Trophoblast cell (in vitro differentiated cells and primary cell): ENCODE measurements at regions not wholly inside any gene's neighbourhood (a gene's known extent, or its start where the extent isn't known, plus 50 kb on each side); places are given as distances from the start of the nearest gene placed in this dataset.

ENCODE experiments used
- DNase-seq, 2 donors: peaks; one replicate each; pipeline ENCODE4 v3.0.0-alpha.2; 2016
- H2AFZ ChIP-seq: 2 replicates; pipeline ENCODE4 v1.6.1; 2013; ENCODE audit warnings: low read length, moderate library complexity, mild to moderate bottlenecking; ENCODE audit not compliant: insufficient read depth, poor library complexity
- H2AK5ac ChIP-seq: 2 replicates; pipeline ENCODE4 v1.6.1; 2013; ENCODE audit warnings: mild to moderate bottlenecking, low read length
- H2BK120ac ChIP-seq: 2 replicates; pipeline ENCODE4 v1.6.1; 2013; ENCODE audit warnings: low read length, mild to moderate bottlenecking, moderate library complexity; ENCODE audit not compliant: insufficient read depth, poor library complexity
- H2BK12ac ChIP-seq: 2 replicates; pipeline ENCODE4 v1.6.1; 2013; ENCODE audit warnings: mild to moderate bottlenecking, low read length, moderate library complexity
- H2BK5ac ChIP-seq: 2 replicates; pipeline ENCODE4 v1.6.1; 2013; ENCODE audit warnings: low read length, low read depth, moderate library complexity, mild to moderate bottlenecking; ENCODE audit not compliant: poor library complexity
- H3K14ac ChIP-seq: 2 replicates; pipeline ENCODE4 v1.6.1; 2013; ENCODE audit warnings: mild to moderate bottlenecking, low read length
- H3K18ac ChIP-seq: 2 replicates; pipeline ENCODE4 v1.6.1; 2013; ENCODE audit warnings: mild to moderate bottlenecking, low read length
- H3K23ac ChIP-seq: 2 replicates; pipeline ENCODE4 v1.6.1; 2013; ENCODE audit warnings: low read length
- H3K27ac ChIP-seq: 2 replicates; pipeline ENCODE4 v1.5.1; 2013; ENCODE audit warnings: low read depth, mild to moderate bottlenecking, inconsistent platforms, low read length, moderate library complexity
- H3K27me3 ChIP-seq: 2 replicates; pipeline ENCODE4 v1.6.1; 2013; ENCODE audit warnings: inconsistent platforms, mild to moderate bottlenecking, low read length, moderate library complexity; ENCODE audit not compliant: insufficient read depth
- H3K36me3 ChIP-seq, 2 experiments: 1 replicate in 1 of 2; 2 replicates in 1 of 2; pipeline ENCODE4 v1.6.1; 2013; ENCODE audit warnings: low read length in 2 of 2, mild to moderate bottlenecking in 2 of 2, moderate library complexity in 1 of 2; ENCODE audit not compliant: insufficient read depth in 2 of 2, control insufficient read depth in 1 of 2
- H3K4ac ChIP-seq: 2 replicates; pipeline ENCODE4 v1.6.1; 2013; ENCODE audit warnings: low read depth, mild to moderate bottlenecking, low read length, moderate library complexity
- H3K4me1 ChIP-seq, 2 experiments: 1 replicate in 1 of 2; 2 replicates in 1 of 2; pipeline ENCODE4 v1.6.1; 2013; ENCODE audit warnings: low read length in 2 of 2, mild to moderate bottlenecking in 2 of 2, moderate library complexity in 1 of 2; ENCODE audit not compliant: insufficient read depth in 2 of 2, control insufficient read depth in 1 of 2
- H3K4me2 ChIP-seq: 2 replicates; pipeline ENCODE4 v1.6.1; 2013; ENCODE audit warnings: inconsistent platforms, mild to moderate bottlenecking, low read length, moderate library complexity
- H3K4me3 ChIP-seq: 2 replicates; pipeline ENCODE4 v1.5.1; 2013; ENCODE audit warnings: mild to moderate bottlenecking, low read depth, low read length, inconsistent platforms
- H3K79me1 ChIP-seq: one replicate; pipeline ENCODE4 v1.6.1; 2013; ENCODE audit warnings: low read length
- H3K79me2 ChIP-seq: 2 replicates; pipeline ENCODE4 v1.6.1; 2013; ENCODE audit warnings: low read length, mild to moderate bottlenecking; ENCODE audit not compliant: control insufficient read depth, insufficient read depth, poor library complexity
- H3K9ac ChIP-seq: 2 replicates; pipeline ENCODE4 v1.6.1; 2013; ENCODE audit warnings: mild to moderate bottlenecking, low read length
- H3K9me3 ChIP-seq: 2 replicates; pipeline ENCODE4 v1.6.1; 2013; ENCODE audit warnings: low read depth, mild to moderate bottlenecking, control low read depth, inconsistent platforms, low read length; ENCODE audit not compliant: insufficient read depth
- H4K12ac ChIP-seq: 2 replicates; pipeline ENCODE4 v1.6.1; 2013; ENCODE audit warnings: low read depth, mild to moderate bottlenecking, low read length, moderate library complexity
- H4K8ac ChIP-seq: 2 replicates; pipeline ENCODE4 v1.6.1; 2013; ENCODE audit warnings: low read depth, mild to moderate bottlenecking, low read length, moderate library complexity
- H4K91ac ChIP-seq: one replicate; pipeline ENCODE4 v1.6.1; 2013; ENCODE audit warnings: low read depth, mild to moderate bottlenecking, low read length, moderate library complexity
- WGBS: extraction: QIAGEN DNeasy Blood & Tissue Kit; methylation state at CpG from one replicate; pipeline ENCODE4 v1.1.7; 2013; ENCODE audit warnings: missing lambda C conversion rate; ENCODE audit not compliant: insufficient read length, insufficient coverage; ENCODE audit errors: extremely low coverage; 5-methylcytosine and 5-hydroxymethylcytosine counted together

DNA sequence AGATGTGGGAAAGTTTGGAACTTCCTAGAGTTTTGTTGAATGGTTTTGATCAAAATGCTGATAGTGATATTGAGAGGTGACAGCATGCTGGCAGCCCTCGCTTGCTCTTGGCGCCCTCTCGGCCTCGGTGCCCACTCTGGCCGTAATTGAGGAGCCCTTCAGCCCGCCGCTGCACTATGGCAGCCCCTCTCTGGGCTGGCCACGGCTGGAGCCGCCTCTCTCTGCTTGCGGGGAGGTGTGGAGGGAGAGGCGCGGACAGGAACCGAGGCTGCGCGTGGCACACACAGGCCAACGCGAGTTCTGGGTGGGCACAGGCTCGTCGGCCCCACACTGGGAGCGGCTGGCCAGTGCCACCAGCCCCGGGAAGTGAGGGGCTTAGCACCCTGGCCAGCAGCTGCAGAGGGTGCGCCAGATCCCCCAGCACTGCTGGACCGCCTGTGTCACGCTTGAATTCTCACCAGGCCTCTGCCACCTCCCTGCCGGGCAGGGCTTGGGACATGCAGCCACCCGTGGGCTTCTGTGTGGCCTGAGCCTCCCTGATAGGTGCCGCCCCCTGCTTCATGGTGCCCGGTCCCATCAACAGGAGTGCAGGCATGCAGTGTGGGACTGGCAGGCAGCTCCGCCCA, 488.5 kb downstream of the CYLC2 start:
- Histone ChIP-seq H2AK5ac (no peak overlapping the region), H2AFZ (no peak overlapping the region), H2BK5ac (no peak overlapping the region), H4K8ac (no peak overlapping the region), H3K79me2 (no peaks in the 10 kb centered on the region), H3K27me3 (no peaks in the 10 kb centered on the region), H3K4me2 (no peak overlapping the region), H4K91ac (no peak overlapping the region), H3K18ac (no peak overlapping the region), H3K36me3 (no peaks in the 10 kb centered on the region), H3K4me3 (no peak overlapping the region), H3K9me3 (peaks cover 2% of the 10 kb centered on the region), H3K27ac (no peak overlapping the region), H3K4ac (no peak overlapping the region), H3K23ac (no peak overlapping the region), H3K79me1 (no peaks in the 10 kb centered on the region), H2BK12ac (no peak overlapping the region), H3K9ac (no peak overlapping the region), H3K14ac (no peak overlapping the region), H2BK120ac (no peak overlapping the region), H3K4me1 (no peaks in the 10 kb centered on the region), H4K12ac (no peak overlapping the region)
- DNase-seq, result no peak
- no CpG with 5 or more reads among the region's 29 CpGs for WGBS

DNA sequence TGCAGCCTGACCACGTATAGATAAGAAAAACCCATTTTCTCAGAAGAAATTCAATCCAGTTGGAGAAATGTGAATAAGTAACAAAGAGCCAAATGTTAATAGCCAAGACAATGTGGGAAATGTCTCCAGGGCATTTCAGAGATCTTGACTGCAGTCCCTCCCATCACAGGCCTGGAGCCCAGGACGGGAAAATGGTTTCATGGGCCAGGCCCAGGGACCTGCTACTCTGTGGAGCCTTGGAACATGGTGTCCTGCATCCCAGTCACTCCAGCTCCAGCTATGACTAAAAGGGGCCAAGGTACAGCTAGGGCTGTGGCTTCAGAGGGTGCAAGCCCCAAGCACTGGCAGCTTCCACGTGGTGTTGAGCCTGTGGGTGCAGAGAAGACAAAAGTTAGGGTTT, 490.0 kb downstream of the CYLC2 start:
- no CpG with 5 or more reads among the region's 3 CpGs for WGBS
- no peaks in the 10 kb centered on the region for H3K27me3 ChIP-seq
- no peak overlapping the region for H3K18ac ChIP-seq

DNA sequence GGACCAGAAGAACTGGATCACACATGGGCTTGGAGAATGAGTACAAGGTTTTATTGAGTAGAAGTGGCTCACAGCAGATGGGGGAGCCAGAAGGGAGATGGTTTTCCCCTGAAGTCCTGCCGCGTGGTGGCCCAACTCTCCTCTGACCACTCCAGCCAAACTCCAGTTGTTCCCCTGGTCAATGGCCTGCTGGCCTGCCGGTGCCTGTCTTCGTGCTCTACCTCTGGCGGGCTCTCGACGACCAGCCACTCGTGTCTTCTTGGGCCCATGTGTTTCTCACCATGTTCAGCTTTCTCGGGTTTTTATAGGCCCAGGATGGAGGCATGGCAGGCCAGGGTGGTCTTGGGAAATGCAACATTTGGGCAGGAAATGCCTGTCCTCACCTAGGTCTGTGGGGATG, 519.6 kb downstream of the CYLC2 start:
- Histone ChIP-seq H3K4me2 (no peak overlapping the region), H4K91ac (no peak overlapping the region), H2BK5ac (no peak overlapping the region), H2AFZ (no peak overlapping the region), H2AK5ac (no peak overlapping the region), H2BK120ac (no peak overlapping the region), H4K12ac (no peak overlapping the region), H3K9ac (no peak overlapping the region), H2BK12ac (no peak overlapping the region), H3K9me3 (no peaks in the 10 kb centered on the region), H3K27ac (no peak overlapping the region), H3K4me3 (no peak overlapping the region), H3K14ac (no peak overlapping the region), H3K36me3 (no peaks in the 10 kb centered on the region), H3K23ac (no peak overlapping the region), H3K79me1 (no peaks in the 10 kb centered on the region), H3K18ac (no peak overlapping the region), H4K8ac (no peak overlapping the region), H3K4ac (no peak overlapping the region), H3K79me2 (no peaks in the 10 kb centered on the region), H3K4me1 (no peaks in the 10 kb centered on the region), H3K27me3 (no peaks in the 10 kb centered on the region)
- WGBS, result no CpG with 5 or more reads among the region's 9 CpGs
- DNase-seq, result no peak

More for the DNA sequence above, 490.0 kb downstream of the CYLC2 start:
- no peaks in the 10 kb centered on the region for H3K4me1 ChIP-seq
- no peak overlapping the region for H3K4me3 ChIP-seq
- no peak overlapping the region for H2AK5ac ChIP-seq
- no peak overlapping the region for H2BK120ac ChIP-seq
- no peak overlapping the region for H3K23ac ChIP-seq
- no peak overlapping the region for H2AFZ ChIP-seq
- H4K12ac ChIP-seq, result no peak overlapping the region
- H3K4ac ChIP-seq, result no peak overlapping the region
- H3K79me1 ChIP-seq, result no peaks in the 10 kb centered on the region
- H3K14ac ChIP-seq, result no peak overlapping the region
- no peak overlapping the region for H3K27ac ChIP-seq
- no peaks in the 10 kb centered on the region for H3K36me3 ChIP-seq
- H3K9ac ChIP-seq, result no peak overlapping the region
- no peak overlapping the region for H2BK12ac ChIP-seq
- H3K79me2 ChIP-seq, result no peaks in the 10 kb centered on the region
- H3K4me2 ChIP-seq, result no peak overlapping the region
- no peak overlapping the region for H4K8ac ChIP-seq
- peaks cover 2% of the 10 kb centered on the region for H3K9me3 ChIP-seq
- DNase-seq, result peak in 1 of 2 donors; percentile 1
- H2BK5ac ChIP-seq, result no peak overlapping the region
- no peak overlapping the region for H4K91ac ChIP-seq

DNA sequence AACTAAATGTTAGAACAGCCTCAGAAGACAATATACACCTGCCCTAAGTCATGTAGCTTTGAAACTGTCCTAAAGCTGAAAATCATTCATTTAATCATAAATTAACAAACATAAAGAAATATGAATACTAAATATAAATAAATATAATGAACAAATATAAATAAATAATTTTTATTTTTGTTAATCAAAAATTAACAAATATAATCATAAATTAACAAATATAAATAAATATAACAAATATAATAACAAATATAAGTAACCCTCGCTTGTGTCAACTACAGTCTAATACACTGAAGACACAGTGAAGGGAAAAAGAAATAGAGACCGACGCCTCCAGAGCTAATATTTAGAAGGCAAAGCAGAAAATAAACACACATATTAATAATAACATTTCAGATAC, 527.3 kb downstream of the CYLC2 start:
- Histone ChIP-seq H2BK5ac (no peak overlapping the region), H2AFZ (no peak overlapping the region), H3K27me3 (no peaks in the 10 kb centered on the region), H3K14ac (no peak overlapping the region), H3K27ac (no peak overlapping the region), H4K8ac (no peak overlapping the region), H2AK5ac (no peak overlapping the region), H3K23ac (no peak overlapping the region), H3K9ac (no peak overlapping the region), H3K18ac (no peak overlapping the region), H3K79me1 (no peaks in the 10 kb centered on the region), H3K4me2 (no peak overlapping the region), H4K91ac (no peak overlapping the region), H3K4me1 (no peaks in the 10 kb centered on the region), H4K12ac (no peak overlapping the region), H3K9me3 (no peaks in the 10 kb centered on the region), H2BK120ac (no peak overlapping the region), H3K4me3 (no peak overlapping the region), H3K4ac (no peak overlapping the region), H2BK12ac (no peak overlapping the region), H3K79me2 (no peaks in the 10 kb centered on the region), H3K36me3 (no peaks in the 10 kb centered on the region)
- WGBS, result no CpG with 5 or more reads among the region's 3 CpGs
- DNase-seq, result no peak
